ENCODE measurements at regions not wholly inside any gene's neighbourhood (a gene's known extent, or its start where the extent isn't known, plus 50 kb on each side); places are given as distances from the start of the nearest gene placed in this dataset.

DNA sequence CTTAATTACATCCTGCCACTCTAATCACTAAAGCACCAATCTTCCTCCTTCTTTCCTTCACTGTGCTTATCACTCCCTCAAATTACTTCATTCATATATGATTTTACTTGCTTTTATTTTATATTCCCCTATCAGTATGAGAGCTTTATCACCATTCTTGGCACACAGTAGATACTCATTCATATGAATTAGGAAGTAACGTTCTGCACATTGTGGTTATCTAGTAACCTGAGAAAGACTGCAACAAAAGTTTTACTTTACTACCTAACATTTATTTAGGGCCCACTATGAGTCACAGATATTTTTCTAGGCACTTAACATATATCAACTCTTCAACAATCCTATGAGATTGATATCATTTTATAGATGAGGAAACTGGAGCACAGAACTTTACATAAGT lies 1559.9 kb upstream of the TENM4 start:
- no peak for TF ChIP-seq YY1 (IDR thresholded peaks at IDR 0.05; ENCODE audit: insufficient read depth, insufficient read length)
- no peak for TF ChIP-seq ZNF274 (IDR thresholded peaks at IDR 0.05; ENCODE audit: low read depth, low read length)
- no peak for TF ChIP-seq SUZ12 (IDR thresholded peaks at IDR 0.05; ENCODE audit: extremely low read depth, insufficient read depth, insufficient read length)

GRCh38 chr11:81000334-81000733 lies 1559.5 kb upstream of the TENM4 start:
- TF ChIP-seq YY1 (IDR thresholded peaks at IDR 0.05; ENCODE audit: insufficient read depth, insufficient read length) (no peak), SUZ12 (IDR thresholded peaks at IDR 0.05; ENCODE audit: extremely low read depth, insufficient read depth, insufficient read length) (no peak), ZNF274 (IDR thresholded peaks at IDR 0.05; ENCODE audit: low read depth, low read length) (no peak)
- Histone ChIP-seq H3K9ac (ENCODE audit: insufficient read length, low read depth) (no peak overlapping the region), H3K4me3 (ENCODE audit: insufficient read length, low read depth) (no peak overlapping the region), H3K4me1 (ENCODE audit: insufficient read depth, insufficient read length) (no peaks in the 10 kb centered on the region), H3K36me3 (ENCODE audit: insufficient read depth, insufficient read length, low read length) (no peaks in the 10 kb centered on the region), H3K27me3 (ENCODE audit: insufficient read depth, insufficient read length) (no peaks in the 10 kb centered on the region), H3K9me3 (ENCODE audit: insufficient read depth, low read length) (no peaks in the 10 kb centered on the region)
- no peak for DNase-seq (ENCODE audit: low read depth, low spot score)

More for the DNA sequence above, 1559.9 kb upstream of the TENM4 start:
- Histone ChIP-seq H3K9me3 (ENCODE audit: insufficient read depth, low read length) (no peaks in the 10 kb centered on the region), H3K27me3 (ENCODE audit: insufficient read depth, insufficient read length) (no peaks in the 10 kb centered on the region), H3K36me3 (ENCODE audit: insufficient read depth, insufficient read length, low read length) (no peaks in the 10 kb centered on the region), H3K9ac (ENCODE audit: insufficient read length, low read depth) (no peak overlapping the region), H3K4me1 (ENCODE audit: insufficient read depth, insufficient read length) (no peaks in the 10 kb centered on the region), H3K4me3 (ENCODE audit: insufficient read length, low read depth) (no peak overlapping the region)
- no peak for DNase-seq (ENCODE audit: low read depth, low spot score)

- DNase-seq (ENCODE audit: low read depth, low spot score): no peak
- no peaks in the 10 kb centered on the region for H3K36me3 ChIP-seq (ENCODE audit: insufficient read depth, insufficient read length, low read length)
- no peak for TF ChIP-seq SUZ12 (IDR thresholded peaks at IDR 0.05; ENCODE audit: extremely low read depth, insufficient read depth, insufficient read length)
- no peak for TF ChIP-seq ZNF274 (IDR thresholded peaks at IDR 0.05; ENCODE audit: low read depth, low read length)
- no peak for TF ChIP-seq YY1 (IDR thresholded peaks at IDR 0.05; ENCODE audit: insufficient read depth, insufficient read length)
- no peak overlapping the region for H3K4me3 ChIP-seq (ENCODE audit: insufficient read length, low read depth)
- H3K9ac ChIP-seq (ENCODE audit: insufficient read length, low read depth): no peak overlapping the region
- H3K4me1 ChIP-seq (ENCODE audit: insufficient read depth, insufficient read length): no peaks in the 10 kb centered on the region
- H3K9me3 ChIP-seq (ENCODE audit: insufficient read depth, low read length): no peaks in the 10 kb centered on the region; the same call in 1 of the 2 replicates
- H3K27me3 ChIP-seq (ENCODE audit: insufficient read depth, insufficient read length): no peaks in the 10 kb centered on the region
Measured at GRCh38 chr11:80995523-80995922, 1554.7 kb upstream of the TENM4 start.

DNA sequence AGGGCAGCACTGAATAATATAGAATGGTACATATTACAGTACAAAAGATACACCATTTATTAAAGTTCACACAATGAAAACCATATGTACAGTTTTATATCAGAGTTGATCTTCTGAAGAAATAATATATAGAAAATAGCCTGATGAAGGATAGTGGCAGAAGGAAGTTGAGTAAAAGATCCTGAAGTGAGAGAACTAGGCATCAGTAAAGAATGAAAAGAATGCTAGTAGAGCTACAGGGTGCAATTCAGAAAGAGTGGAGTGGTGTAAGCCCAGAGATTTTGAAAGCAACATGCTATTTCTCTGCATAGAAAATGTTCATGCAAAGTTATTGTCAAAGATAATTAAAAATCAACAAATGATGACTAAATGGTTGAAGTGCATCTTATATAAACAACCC lies 1552.7 kb upstream of the TENM4 start:
- H3K9me3 ChIP-seq (ENCODE audit: insufficient read depth, low read length): no peaks in the 10 kb centered on the region; the same call in 1 of the 2 replicates
- H3K4me3 ChIP-seq (ENCODE audit: insufficient read length, low read depth): no peak overlapping the region
- H3K9ac ChIP-seq (ENCODE audit: insufficient read length, low read depth): no peak overlapping the region
- TF ChIP-seq YY1 (IDR thresholded peaks at IDR 0.05; ENCODE audit: insufficient read depth, insufficient read length) (no peak), ZNF274 (IDR thresholded peaks at IDR 0.05; ENCODE audit: low read depth, low read length) (no peak), SUZ12 (IDR thresholded peaks at IDR 0.05; ENCODE audit: extremely low read depth, insufficient read depth, insufficient read length) (no peak)
- no peaks in the 10 kb centered on the region for H3K36me3 ChIP-seq (ENCODE audit: insufficient read depth, insufficient read length, low read length)
- H3K27me3 ChIP-seq (ENCODE audit: insufficient read depth, insufficient read length): no peaks in the 10 kb centered on the region
- no peaks in the 10 kb centered on the region for H3K4me1 ChIP-seq (ENCODE audit: insufficient read depth, insufficient read length)
- DNase-seq (ENCODE audit: low read depth, low spot score): no peak

- no peak overlapping the region for H3K4me3 ChIP-seq (ENCODE audit: insufficient read length, low read depth)
- H3K36me3 ChIP-seq (ENCODE audit: insufficient read depth, insufficient read length, low read length): no peaks in the 10 kb centered on the region
- H3K9me3 ChIP-seq (ENCODE audit: insufficient read depth, low read length): no peaks in the 10 kb centered on the region; the same call in 1 of the 2 replicates
- H3K27me3 ChIP-seq (ENCODE audit: insufficient read depth, insufficient read length): no peaks in the 10 kb centered on the region
- H3K4me1 ChIP-seq (ENCODE audit: insufficient read depth, insufficient read length): no peaks in the 10 kb centered on the region
- no peak for DNase-seq (ENCODE audit: low read depth, low spot score)
- H3K9ac ChIP-seq (ENCODE audit: insufficient read length, low read depth): no peak overlapping the region
- TF ChIP-seq SUZ12 (IDR thresholded peaks at IDR 0.05; ENCODE audit: extremely low read depth, insufficient read depth, insufficient read length): no peak
- no peak for TF ChIP-seq YY1 (IDR thresholded peaks at IDR 0.05; ENCODE audit: insufficient read depth, insufficient read length)
- no peak for TF ChIP-seq ZNF274 (IDR thresholded peaks at IDR 0.05; ENCODE audit: low read depth, low read length)
Measured at GRCh38 chr11:80990885-80991284, 1550.1 kb upstream of the TENM4 start.

DNA sequence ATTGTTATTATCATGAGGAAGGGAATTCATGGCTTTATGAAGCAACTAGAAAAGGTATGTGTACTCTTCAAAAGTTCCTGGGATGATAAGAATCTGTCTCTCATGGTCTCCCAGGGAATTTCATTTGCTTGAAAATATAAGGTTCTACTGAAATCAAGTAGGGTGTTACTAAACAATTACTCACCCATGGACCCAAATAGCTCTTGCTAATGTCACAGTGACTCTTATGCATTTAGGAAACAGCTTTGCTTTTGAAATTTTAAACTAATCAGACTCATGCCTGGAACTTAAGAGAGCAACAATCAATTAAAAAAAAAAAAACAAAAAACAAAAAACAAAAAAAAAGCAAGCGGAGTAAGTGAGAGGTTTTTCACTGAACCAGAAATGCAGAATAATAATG lies 1546.3 kb upstream of the TENM4 start:
- Histone ChIP-seq H3K4me3 (ENCODE audit: insufficient read length, low read depth) (no peak overlapping the region), H3K9ac (ENCODE audit: insufficient read length, low read depth) (no peak overlapping the region), H3K36me3 (ENCODE audit: insufficient read depth, insufficient read length, low read length) (no peaks in the 10 kb centered on the region), H3K4me1 (ENCODE audit: insufficient read depth, insufficient read length) (no peaks in the 10 kb centered on the region), H3K27me3 (ENCODE audit: insufficient read depth, insufficient read length) (no peaks in the 10 kb centered on the region), H3K9me3 (ENCODE audit: insufficient read depth, low read length) (no peaks in the 10 kb centered on the region; the same call in 1 of the 2 replicates)
- DNase-seq (ENCODE audit: low read depth, low spot score): no peak
- no peak for TF ChIP-seq SUZ12 (IDR thresholded peaks at IDR 0.05; ENCODE audit: extremely low read depth, insufficient read depth, insufficient read length)
- no peak for TF ChIP-seq YY1 (IDR thresholded peaks at IDR 0.05; ENCODE audit: insufficient read depth, insufficient read length)
- no peak for TF ChIP-seq ZNF274 (IDR thresholded peaks at IDR 0.05; ENCODE audit: low read depth, low read length)

DNA sequence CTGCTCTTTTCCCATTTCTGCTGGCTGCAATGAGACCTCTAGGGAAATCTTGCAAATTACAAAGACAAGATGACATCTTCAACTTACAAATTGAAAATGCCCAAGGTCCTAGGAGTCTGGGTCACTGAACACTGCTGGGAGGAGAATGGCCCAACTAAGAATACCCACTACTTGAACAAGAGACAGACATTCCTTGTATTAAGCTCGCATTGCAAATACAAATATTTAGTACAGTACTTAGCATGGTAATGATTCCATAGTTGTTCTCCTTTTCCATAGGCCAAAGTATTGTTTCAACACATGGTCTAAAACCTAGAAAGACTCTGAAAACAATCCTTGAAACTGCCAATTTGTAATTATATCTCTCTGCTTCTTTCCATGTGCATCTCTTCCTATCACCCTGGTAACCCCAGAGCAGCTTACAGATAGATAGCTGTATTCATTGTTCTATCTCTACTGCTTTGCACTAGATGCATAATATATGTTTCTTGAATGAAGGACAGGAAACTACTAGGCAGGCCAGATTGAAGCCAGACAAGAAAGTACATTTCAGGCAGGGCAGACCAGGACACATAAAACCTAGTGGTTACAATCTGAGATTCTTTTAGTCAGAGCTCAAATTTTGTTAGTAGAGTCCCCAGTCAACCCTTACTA lies 1545.7 kb upstream of the TENM4 start:
- Histone ChIP-seq H3K9me3 (ENCODE audit: insufficient read depth, low read length) (no peaks in the 10 kb centered on the region; the same call in 1 of the 2 replicates), H3K27me3 (ENCODE audit: insufficient read depth, insufficient read length) (no peaks in the 10 kb centered on the region), H3K9ac (ENCODE audit: insufficient read length, low read depth) (no peak overlapping the region), H3K4me1 (ENCODE audit: insufficient read depth, insufficient read length) (no peaks in the 10 kb centered on the region), H3K36me3 (ENCODE audit: insufficient read depth, insufficient read length, low read length) (no peaks in the 10 kb centered on the region), H3K4me3 (ENCODE audit: insufficient read length, low read depth) (no peak overlapping the region)
- no peak for TF ChIP-seq ZNF274 (IDR thresholded peaks at IDR 0.05; ENCODE audit: low read depth, low read length)
- TF ChIP-seq SUZ12 (IDR thresholded peaks at IDR 0.05; ENCODE audit: extremely low read depth, insufficient read depth, insufficient read length): no peak
- no peak for TF ChIP-seq YY1 (IDR thresholded peaks at IDR 0.05; ENCODE audit: insufficient read depth, insufficient read length)
- no peak for DNase-seq (ENCODE audit: low read depth, low spot score)
